H1 (cell line): ENCODE measurements at regions not wholly inside any gene's neighbourhood (a gene's known extent, or its start where the extent isn't known, plus 50 kb on each side); places are given as distances from the start of the nearest gene placed in this dataset.

ENCODE experiments used
- CTCF ChIA-PET: fragments of 300-600 bp; sonication (Branson Sonifier 250); formaldehyde crosslinking; loops from one replicate; lab custom pipeline; 2021; ENCODE audit not compliant: partially characterized antibody; lab: Charles Lee
- POLR2A ChIA-PET: fragments of 300-600 bp; sonication (Branson Sonifier 250); formaldehyde crosslinking; loops from one replicate; lab custom pipeline; 2021; ENCODE audit warnings: inconsistent platforms; ENCODE audit not compliant: partially characterized antibody; lab: Charles Lee
- DNase-seq, 2 experiments: peaks; one replicate each; pipeline versions ENCODE4 v3.0.0 to v3.0.0-alpha.2; 2010 to 2022; ENCODE audit warnings: low spot score in 2 of 2, low read depth in 1 of 2, mixed read lengths in 1 of 2
- FAIRE-seq: peaks from 2 replicates; lab custom pipeline; 2011; peaks lifted over from hg19 to GRCh38; lab: Jason Lieb, UNC
- H2AFZ ChIP-seq: 2 replicates; pipeline ENCODE4 v1.8.1; 2012; ENCODE audit warnings: low read length, inconsistent platforms
- H2AK5ac ChIP-seq: 2 replicates; pipeline ENCODE4 v1.6.1; 2013; ENCODE audit warnings: low read depth, low read length
- H2BK120ac ChIP-seq: replicated peaks from 2 replicates; pipeline ENCODE3; 2013; ENCODE audit warnings: low read depth, low read length, inconsistent platforms
- H2BK12ac ChIP-seq: 2 replicates; pipeline ENCODE4 v1.6.1; 2013; ENCODE audit warnings: low read depth, low read length
- H2BK15ac ChIP-seq: 2 replicates; pipeline ENCODE4 v1.6.1; 2013; ENCODE audit warnings: low read length
- H2BK20ac ChIP-seq: 2 replicates; pipeline ENCODE4 v1.6.1; 2013; ENCODE audit warnings: low read length
- H2BK5ac ChIP-seq: 2 replicates; pipeline ENCODE4 v1.6.1; 2013; ENCODE audit warnings: low read depth, low read length
- H3K14ac ChIP-seq: 2 replicates; pipeline ENCODE4 v1.6.1; 2013; ENCODE audit warnings: inconsistent platforms; ENCODE audit not compliant: insufficient read length
- H3K18ac ChIP-seq: 2 replicates; pipeline ENCODE4 v1.6.1; 2013; ENCODE audit warnings: low read length; ENCODE audit errors: extremely low read depth
- H3K23ac ChIP-seq: 2 replicates; pipeline ENCODE4 v1.6.1; 2013; ENCODE audit warnings: inconsistent platforms; ENCODE audit not compliant: insufficient read length
- H3K23me2 ChIP-seq: 2 replicates; pipeline ENCODE4 v1.6.1; 2013; ENCODE audit warnings: low read depth, low read length
- H3K27ac ChIP-seq: 2 replicates; pipeline ENCODE4 v1.6.1; 2011; ENCODE audit warnings: low read depth, low read length, inconsistent platforms
- H3K27me3 ChIP-seq, 4 experiments: replicated peaks in 1 of 4; 1 replicate in 1 of 4; 2 replicates in 3 of 4; pipeline versions ENCODE4 v1.6.1 to v1.8.1; 2011 to 2013; ENCODE audit warnings: low read length in 3 of 4, mild to moderate bottlenecking in 3 of 4, inconsistent platforms in 2 of 4, mixed read lengths in 2 of 4, moderate library complexity in 1 of 4; ENCODE audit not compliant: control insufficient read depth in 3 of 4, insufficient read depth in 3 of 4; ENCODE audit errors: extremely low read depth in 1 of 4
- H3K36me3 ChIP-seq, 4 experiments: 2 replicates each; pipeline versions ENCODE4 v1.6.1 to v1.8.1; 2011 to 2013; ENCODE audit warnings: mild to moderate bottlenecking in 4 of 4, low read length in 3 of 4, moderate library complexity in 2 of 4, control low read depth in 1 of 4, inconsistent platforms in 1 of 4; ENCODE audit not compliant: insufficient read depth in 4 of 4, control insufficient read depth in 2 of 4
- H3K4ac ChIP-seq: replicated peaks from 2 replicates; pipeline ENCODE3; 2013; ENCODE audit warnings: low read length, low read depth, mixed read lengths, inconsistent platforms; ENCODE audit not compliant: insufficient read length
- H3K4me1 ChIP-seq, 4 experiments: replicated peaks in 1 of 4; 1 replicate in 1 of 4; 2 replicates in 3 of 4; pipeline versions ENCODE4 v1.6.1 to v1.8.1; 2011 to 2013; ENCODE audit warnings: low read length in 3 of 4, inconsistent platforms in 2 of 4, mixed read lengths in 1 of 4; ENCODE audit not compliant: insufficient read depth in 4 of 4, control insufficient read depth in 3 of 4
- H3K4me2 ChIP-seq, 2 experiments: 2 replicates each; pipeline versions ENCODE4 v1.6.1 to v1.8.1; 2011 to 2013; ENCODE audit warnings: low read depth in 2 of 2, low read length in 2 of 2, control low read depth in 1 of 2, inconsistent platforms in 1 of 2, mild to moderate bottlenecking in 1 of 2; ENCODE audit not compliant: insufficient read depth in 1 of 2
- H3K4me3 ChIP-seq, 4 experiments: fragments of 200-600, 300-600 bp in 1 of 4; sonication (generic), shearing (Covaris generic), sonication (Bioruptor Twin) in 1 of 4; 2 replicates each; pipeline versions ENCODE4 v1.5.1 to v1.8.1; 2011 to 2016; ENCODE audit warnings: low read length in 4 of 4, low read depth in 3 of 4, control low read depth in 2 of 4, inconsistent platforms in 2 of 4, mild to moderate bottlenecking in 2 of 4, mixed read lengths in 1 of 4, moderate library complexity in 1 of 4; ENCODE audit not compliant: insufficient read depth in 2 of 4; ENCODE audit errors: extremely low read depth in 1 of 4
- H3K56ac ChIP-seq: replicated peaks from 2 replicates; pipeline ENCODE3; 2013; ENCODE audit warnings: low read depth, mild to moderate bottlenecking, mixed read lengths, low read length, inconsistent platforms; ENCODE audit not compliant: insufficient read length
- H3K79me1 ChIP-seq: 2 replicates; pipeline ENCODE4 v1.6.1; 2013; ENCODE audit warnings: low read depth, low read length, control low read depth
- H3K79me2 ChIP-seq, 2 experiments: 2 replicates each; pipeline versions ENCODE4 v1.6.1 to v1.8.1; 2012 to 2013; ENCODE audit warnings: low read length in 2 of 2, mild to moderate bottlenecking in 2 of 2, inconsistent platforms in 1 of 2; ENCODE audit not compliant: insufficient read depth in 2 of 2, control insufficient read depth in 1 of 2
- H3K9ac ChIP-seq, 4 experiments: replicated peaks in 1 of 4; 1 replicate in 1 of 4; 2 replicates in 3 of 4; pipeline versions ENCODE4 v1.6.1 to v1.8.1; 2011 to 2013; ENCODE audit warnings: low read depth in 3 of 4, low read length in 3 of 4, control low read depth in 2 of 4, mild to moderate bottlenecking in 2 of 4, moderate library complexity in 2 of 4, inconsistent platforms in 1 of 4; ENCODE audit errors: extremely low read depth in 1 of 4
- H3K9me3 ChIP-seq, 2 experiments: 2 replicates each; pipeline versions ENCODE4 v1.6.1 to v1.8.1; 2012 to 2013; ENCODE audit warnings: mild to moderate bottlenecking in 2 of 2, moderate library complexity in 2 of 2, control low read depth in 1 of 2, inconsistent platforms in 1 of 2, low read depth in 1 of 2, low read length in 1 of 2, mixed read lengths in 1 of 2; ENCODE audit not compliant: insufficient read depth in 2 of 2
- H4K20me1 ChIP-seq, 2 experiments: replicated peaks in 1 of 2; 2 replicates each; pipeline versions ENCODE3 to v1.8.1; 2011 to 2013; ENCODE audit warnings: inconsistent platforms in 2 of 2, low read length in 2 of 2, mild to moderate bottlenecking in 1 of 2; ENCODE audit not compliant: insufficient read depth in 2 of 2, control insufficient read depth in 1 of 2
- H4K5ac ChIP-seq: 2 replicates; pipeline ENCODE4 v1.6.1; 2013; ENCODE audit warnings: low read length, low read depth, mixed read lengths, inconsistent platforms; ENCODE audit not compliant: insufficient read length
- H4K8ac ChIP-seq: 2 replicates; pipeline ENCODE4 v1.8.0; 2013; ENCODE audit warnings: mild to moderate bottlenecking, moderate library complexity, low read length, inconsistent platforms; ENCODE audit not compliant: insufficient read depth; ENCODE audit errors: extremely low read depth
- H4K91ac ChIP-seq: replicated peaks from 2 replicates; pipeline ENCODE3; 2013; ENCODE audit warnings: low read length, mixed read lengths, inconsistent platforms; ENCODE audit not compliant: insufficient read length
- EGR1 ChIP-seq: IDR thresholded peaks from 2 replicates; pipeline ENCODE4 v1.6.1; 2011; ENCODE audit warnings: low read depth, low read length, borderline replicate concordance

- no peak overlapping the region for H3K4ac ChIP-seq
Observed at GRCh38 chr11:107224836-107225235, 206.6 kb upstream of the GUCY1A2 start.

More at GRCh38 chr11:107224836-107225235, 206.6 kb upstream of the GUCY1A2 start:
- CTCF ChIA-PET: no interaction called here
- H2AK5ac ChIP-seq: no peak overlapping the region
- H3K79me1 ChIP-seq: no peaks in the 10 kb centered on the region
- H3K9ac ChIP-seq: no peak overlapping the region
- no peak overlapping the region for H2BK120ac ChIP-seq
- no peak overlapping the region for H2AFZ ChIP-seq
- H3K36me3 ChIP-seq: no peaks in the 10 kb centered on the region
- no peaks in the 10 kb centered on the region for H3K27me3 ChIP-seq
- no peak overlapping the region for H2BK20ac ChIP-seq
- H4K5ac ChIP-seq: no peak overlapping the region
- H2BK5ac ChIP-seq: no peak overlapping the region
- no peak overlapping the region for H3K23ac ChIP-seq
- no peak for TF ChIP-seq EGR1
- no peak overlapping the region for H4K91ac ChIP-seq
- no peaks in the 10 kb centered on the region for H3K4me1 ChIP-seq
- peaks cover 0 to 2% of the 10 kb centered on the region in 2 experiments for H4K20me1 ChIP-seq
- no peak overlapping the region for H3K4me2 ChIP-seq
- no peaks in the 10 kb centered on the region for H3K9me3 ChIP-seq
- H3K23me2 ChIP-seq: no peaks in the 10 kb centered on the region; the same call in 1 of the 2 replicates
- H2BK15ac ChIP-seq: no peak overlapping the region
- H2BK12ac ChIP-seq: no peak overlapping the region
- FAIRE-seq (no peak), DNase-seq (no peak)
- no peak overlapping the region for H3K56ac ChIP-seq
- no peaks in the 10 kb centered on the region for H3K79me2 ChIP-seq
- no peak overlapping the region for H3K18ac ChIP-seq
- POLR2A ChIA-PET: no interaction called here
- no peak overlapping the region for H3K27ac ChIP-seq
- no peak overlapping the region for H4K8ac ChIP-seq
- H3K4me3 ChIP-seq: no peak overlapping the region
- H3K14ac ChIP-seq: no peak overlapping the region
